Inflammatory macrophage (primary cell): ENCODE measurements at regions not wholly inside any gene's neighbourhood (a gene's known extent, or its start where the extent isn't known, plus 50 kb on each side); places are given as distances from the start of the nearest gene placed in this dataset.
"Not testable (repeated sequence)": the region's sequence is repeated elsewhere in the genome, so short reads cannot be mapped to it uniquely, and the experiment has no call there.

Experiments used
- DNase-seq, 2 donors: peaks; one replicate each; pipeline ENCODE4 v3.0.0-alpha.2; 2020 to 2022

DNA sequence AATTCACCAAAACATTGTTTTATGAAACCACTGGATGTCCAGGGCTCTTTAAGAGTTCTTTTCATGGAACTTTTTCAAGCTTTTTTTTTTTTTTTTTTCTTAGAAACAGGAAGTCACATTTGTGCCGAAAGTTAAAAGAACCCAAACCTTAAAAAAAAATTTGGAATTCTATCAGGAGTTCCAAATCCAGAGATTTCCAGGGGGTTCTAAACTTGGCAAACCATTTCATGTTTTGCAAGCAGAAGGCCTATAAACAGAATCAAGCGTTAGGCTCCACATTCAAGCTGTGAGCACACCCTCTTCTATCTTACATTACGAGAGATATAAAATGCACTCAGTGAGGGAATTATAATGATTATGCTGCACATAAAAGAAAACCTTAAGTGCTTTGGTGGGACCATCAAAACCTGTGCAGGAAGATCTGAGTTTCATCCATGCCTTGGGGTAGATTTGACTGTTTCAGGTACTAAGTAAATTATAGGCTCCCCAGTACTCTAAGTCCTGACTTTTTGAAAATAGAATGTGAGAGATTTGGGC lies 154.8 kb upstream of the FAR2 start:
- DNase-seq, result no peak

DNA sequence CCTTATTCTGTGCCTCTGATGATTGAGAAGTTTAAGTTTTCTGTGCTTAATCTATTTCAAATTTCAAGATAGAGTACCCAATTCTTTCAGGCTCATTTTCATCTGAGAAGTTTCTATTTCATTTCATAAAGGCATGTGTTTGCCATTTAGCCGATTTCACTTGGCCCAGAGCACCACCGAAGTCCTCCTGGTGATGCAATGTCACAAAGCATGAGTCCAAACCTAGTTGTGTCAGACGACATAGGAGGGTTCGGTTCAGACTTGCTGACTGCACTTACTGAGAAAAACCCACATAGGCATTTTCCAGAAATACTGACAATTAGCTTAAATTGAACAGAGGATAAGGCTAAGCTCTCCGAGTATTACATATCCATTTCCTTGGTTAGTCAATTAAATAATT lies 152.4 kb upstream of the FAR2 start:
- no peak for DNase-seq

DNA sequence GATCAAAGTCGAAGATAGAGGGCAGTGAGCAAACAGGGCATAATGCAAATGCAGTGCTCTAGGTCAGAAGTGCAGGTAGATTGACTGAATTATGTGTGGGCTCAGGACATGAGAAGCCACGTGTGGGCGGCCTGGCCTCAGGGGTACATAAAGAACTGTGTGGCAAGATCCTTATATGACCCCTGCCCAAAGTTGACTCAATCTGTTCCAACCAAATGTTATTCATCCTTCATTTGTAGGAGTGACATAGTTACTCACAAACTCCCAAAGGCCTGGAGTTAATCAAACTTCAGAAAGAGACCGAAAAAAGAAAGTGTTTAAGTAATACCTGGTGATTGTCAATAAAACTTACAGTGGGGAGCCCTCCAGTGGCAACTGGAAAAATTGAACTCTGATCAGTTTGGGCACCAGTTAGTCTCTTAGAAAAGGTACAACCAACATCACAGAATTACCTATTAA lies 150.4 kb upstream of the FAR2 start:
- DNase-seq, result no peak

DNA sequence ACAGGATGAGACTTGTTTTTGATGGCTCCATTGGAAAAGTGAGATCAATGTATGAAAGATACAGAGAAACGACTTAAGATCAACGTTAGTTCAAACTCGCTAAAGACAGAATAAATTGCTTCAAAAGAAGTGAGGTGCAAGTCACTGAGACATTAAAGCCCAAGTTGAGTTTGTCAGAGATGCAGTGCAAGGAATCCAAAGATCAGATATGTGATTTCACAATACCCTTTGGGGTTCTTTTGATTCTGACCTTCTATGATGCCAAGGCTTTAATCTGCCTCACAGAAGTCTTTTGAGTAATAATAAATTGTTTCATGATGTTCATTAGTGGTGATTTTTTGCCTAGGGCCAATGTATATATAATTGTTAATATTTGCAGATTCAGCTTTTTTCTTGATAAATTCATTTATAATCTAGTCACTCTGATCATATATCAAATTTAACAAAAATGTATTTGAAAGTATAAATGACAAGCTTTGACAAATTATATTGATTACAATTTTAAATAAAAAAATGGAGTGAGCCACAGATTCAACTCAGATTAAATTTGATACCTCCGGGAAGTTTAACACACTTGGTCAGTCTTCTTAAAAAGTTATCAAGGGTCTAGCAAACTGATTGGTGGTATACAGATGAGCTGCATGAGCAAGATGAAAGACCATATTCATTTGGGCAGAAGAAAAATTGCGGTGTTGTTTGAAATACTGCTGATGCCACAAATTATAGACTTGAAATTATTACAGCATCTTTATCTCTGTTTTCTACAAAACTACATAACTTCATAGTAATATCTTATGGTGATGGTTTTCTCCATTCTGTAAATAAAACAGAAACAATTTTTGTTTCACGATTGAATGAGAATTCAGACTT lies 144.8 kb upstream of the FAR2 start:
- no peak for DNase-seq

DNA sequence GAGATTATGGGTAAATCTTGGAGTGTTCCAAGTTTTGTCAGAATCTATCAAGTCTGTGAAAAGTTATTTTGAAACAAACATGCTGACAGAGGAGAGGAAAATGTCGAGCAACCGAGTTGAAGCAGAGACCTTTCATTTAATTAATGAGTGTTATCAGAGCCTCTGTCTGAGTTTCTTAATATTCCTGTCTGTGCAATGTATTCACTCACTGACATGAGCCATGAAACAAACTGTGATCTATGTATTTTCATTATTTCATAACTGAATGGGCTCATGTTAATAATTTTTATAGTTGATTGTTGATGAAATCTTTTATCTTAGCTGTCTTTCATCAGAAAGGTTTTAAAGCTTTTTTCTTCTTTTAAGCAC lies 144.2 kb upstream of the FAR2 start:
- DNase-seq, result no peak

DNA sequence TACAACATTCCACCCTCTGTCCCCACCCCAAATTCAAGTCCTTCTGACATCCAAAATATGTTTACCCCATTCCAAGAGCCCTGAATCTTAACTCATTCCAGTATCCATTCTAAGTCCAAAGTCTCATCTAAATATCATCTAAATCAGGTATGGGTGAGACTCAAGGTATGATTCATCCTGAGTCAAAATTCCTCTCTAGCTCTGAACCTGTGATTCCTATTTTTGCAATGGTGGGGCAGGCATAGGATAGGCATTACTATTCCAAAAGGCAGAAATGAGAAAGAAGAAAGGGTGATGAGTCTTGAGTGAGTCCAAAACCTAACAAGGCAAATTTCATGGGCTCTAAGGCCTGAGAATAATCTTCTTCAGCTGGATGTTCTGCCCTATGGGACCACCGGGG lies 140.3 kb upstream of the FAR2 start:
- DNase-seq, result no peak

DNA sequence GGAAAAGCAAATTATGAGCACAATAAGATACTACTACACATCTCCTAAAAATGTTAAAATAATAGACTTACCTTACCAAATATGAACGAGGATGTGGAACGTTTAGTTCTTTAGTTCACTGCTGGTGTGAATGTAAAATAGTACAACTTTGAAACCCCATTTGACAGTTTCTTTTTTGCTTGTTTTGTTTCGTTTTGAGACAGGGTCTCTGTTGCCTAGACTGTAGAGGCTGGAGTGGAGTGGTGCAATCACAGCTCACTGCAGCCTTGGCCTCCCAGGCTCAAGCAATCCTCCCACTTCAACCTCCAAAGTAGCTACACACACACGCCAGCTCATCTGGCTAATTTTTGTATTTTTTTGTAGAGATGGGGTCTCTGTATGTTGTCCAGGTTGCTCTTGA lies 136.4 kb upstream of the FAR2 start:
- no peak for DNase-seq

DNA sequence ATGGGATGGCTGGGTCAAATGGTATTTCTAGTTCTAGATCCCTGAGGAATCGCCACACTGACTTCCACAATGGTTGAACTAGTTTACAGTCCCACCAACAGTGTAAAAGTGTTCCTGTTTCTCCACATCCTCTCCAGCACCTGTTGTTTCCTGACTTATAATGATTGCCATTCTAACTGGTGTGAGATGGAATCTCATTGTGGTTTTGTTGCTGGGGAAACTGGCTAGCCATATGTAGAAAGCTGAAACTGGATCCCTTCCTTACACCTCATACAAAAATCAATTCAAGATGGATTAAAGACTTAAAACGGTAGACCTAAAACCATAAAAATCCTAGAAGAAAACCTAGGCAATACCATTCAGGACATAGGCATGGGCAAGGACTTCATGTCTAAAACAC lies 131.5 kb upstream of the FAR2 start:
- DNase-seq, result not testable (repeated sequence)

DNA sequence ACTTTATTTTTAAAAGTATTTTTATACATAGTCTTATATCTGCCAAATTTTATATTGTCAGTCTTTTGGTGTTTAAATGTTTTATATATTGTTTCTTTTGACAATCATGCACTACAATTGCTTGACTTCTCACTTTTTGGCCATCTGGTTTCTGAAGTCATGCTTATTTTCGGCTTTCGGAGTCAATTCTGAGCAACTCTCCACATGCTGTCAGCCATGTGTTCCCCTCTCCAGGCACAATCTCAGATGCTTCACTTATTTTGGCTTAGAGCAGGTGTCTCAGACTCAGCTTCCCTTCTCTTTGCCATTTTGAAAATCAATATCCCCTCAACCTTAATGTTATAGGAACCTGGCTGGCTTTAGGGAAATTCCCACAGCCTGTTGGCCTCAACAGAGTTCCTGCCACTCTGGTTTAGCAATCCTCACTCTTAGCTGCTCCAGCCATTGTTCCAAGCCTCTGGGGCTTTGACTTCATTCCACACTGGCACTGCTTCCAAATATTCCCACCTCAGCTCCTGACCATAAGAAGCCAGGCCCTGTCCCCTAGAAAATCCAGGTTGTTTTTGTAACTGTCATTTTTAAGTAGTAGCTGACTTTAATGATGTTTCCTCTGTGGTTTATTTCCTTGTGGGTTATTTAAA lies 125.5 kb upstream of the FAR2 start:
- DNase-seq, result no peak

DNA sequence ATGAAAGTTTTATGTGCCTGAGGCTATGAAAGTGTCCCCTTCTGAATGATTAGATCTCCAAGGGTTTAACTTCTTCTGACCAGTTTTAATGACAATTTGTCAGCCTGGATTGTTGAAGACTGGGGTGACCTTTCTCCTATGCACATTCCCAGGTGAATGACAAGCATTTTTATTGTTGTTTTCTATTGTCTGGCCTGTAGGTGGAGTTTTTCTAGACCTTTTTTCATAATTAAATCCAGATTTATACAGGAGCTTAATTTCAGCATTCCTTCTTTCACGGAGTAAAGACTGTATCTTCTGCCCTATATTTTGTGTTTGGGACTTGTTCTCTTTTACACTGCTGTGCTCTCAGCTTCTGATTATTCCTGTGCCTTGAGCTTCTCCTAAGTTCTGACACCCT lies 125.0 kb upstream of the FAR2 start:
- no peak for DNase-seq

DNA sequence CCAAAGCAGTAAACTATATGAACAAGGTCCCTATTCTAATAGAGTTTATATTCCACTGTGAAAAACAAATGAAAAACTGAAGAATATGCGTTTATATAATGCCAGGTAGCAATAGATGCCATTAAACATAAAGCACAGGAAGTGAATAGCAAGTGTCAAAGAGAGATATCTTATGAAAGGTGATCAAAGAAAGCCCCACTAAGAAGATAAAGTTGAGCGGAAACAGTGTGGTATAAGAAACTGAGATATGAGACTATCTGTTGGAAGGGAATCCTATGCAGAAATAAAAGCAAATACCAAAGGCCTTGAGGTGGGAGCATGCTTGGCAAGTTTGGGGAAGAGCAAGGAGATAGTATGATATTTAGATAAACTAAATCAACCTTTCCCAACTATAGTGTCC lies 123.1 kb upstream of the FAR2 start:
- DNase-seq, result no peak

DNA sequence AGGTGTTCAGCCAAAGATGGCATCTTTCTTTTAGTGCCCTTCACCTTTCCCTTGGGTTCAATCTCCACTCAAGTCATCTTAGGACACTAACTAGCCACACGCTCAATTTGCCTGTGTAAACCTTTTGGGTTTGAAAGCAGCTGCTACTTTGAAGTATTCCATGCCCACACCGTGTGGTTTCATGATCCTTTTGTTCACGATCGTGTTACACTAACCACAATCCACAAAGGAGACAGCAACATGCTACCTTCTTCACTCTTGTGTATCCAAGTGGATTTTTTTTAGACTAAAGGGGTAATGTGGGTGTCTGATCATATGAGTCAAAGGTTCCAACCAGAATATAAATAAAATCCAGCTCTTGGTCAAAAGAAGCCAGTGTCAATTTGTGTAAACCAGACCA lies 122.7 kb upstream of the FAR2 start:
- no peak for DNase-seq

DNA sequence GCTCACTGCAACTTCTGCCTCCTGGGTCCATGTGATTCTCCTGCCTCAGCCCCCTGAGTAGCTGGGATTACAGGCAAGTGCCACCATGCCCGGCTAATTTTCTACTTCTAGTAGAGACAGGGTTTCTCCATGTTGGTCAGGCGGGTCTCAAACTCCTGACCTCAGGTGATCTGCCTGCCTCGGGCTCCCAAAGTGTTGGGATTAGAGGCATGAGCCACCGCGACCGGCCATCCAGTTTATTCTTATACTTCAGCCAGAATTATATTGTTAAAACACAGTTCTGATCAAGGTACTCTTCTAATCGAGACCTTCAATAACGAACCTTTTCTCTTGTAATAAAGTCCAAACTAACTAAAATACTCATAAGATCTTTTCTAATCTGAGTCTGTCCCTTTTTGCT lies 119.6 kb upstream of the FAR2 start:
- not testable (repeated sequence) for DNase-seq

DNA sequence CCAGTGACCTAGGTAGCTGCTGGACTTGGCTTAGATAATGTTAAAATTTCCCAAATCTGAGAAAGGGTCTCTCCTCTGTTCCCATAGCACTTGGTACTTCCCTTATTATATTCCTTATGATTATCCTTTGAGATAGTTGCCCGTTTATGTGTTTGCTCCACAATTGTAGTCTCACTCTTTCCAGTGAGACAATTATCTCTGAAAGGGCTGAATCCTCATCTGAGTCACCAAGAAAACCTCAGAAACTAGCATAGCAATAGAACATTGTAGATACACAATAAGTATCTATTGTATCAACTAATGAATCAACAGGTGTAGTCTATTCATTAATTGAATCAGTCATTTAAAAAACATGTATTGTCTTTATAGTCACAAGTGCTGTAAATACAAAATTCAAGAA lies 119.1 kb upstream of the FAR2 start:
- no peak for DNase-seq

DNA sequence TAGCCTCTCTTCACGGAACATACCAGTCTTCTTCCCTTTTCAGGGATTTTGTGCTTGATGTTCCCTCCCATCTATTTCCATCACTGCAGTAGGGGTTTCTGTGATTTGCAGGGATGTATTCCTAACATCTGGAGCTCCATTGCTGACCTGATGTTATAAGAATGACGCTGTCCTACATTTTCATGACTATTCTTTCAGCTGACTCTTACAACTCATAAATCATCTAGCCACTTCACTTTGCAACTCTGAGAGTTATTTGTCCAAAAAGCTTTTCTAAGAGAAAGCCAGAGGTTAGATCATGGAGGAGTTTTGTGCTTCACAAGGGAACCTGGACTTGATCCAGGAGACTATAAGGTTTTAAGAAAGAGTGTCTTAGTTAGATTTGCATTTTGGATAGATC lies 116.6 kb upstream of the FAR2 start:
- no peak for DNase-seq

DNA sequence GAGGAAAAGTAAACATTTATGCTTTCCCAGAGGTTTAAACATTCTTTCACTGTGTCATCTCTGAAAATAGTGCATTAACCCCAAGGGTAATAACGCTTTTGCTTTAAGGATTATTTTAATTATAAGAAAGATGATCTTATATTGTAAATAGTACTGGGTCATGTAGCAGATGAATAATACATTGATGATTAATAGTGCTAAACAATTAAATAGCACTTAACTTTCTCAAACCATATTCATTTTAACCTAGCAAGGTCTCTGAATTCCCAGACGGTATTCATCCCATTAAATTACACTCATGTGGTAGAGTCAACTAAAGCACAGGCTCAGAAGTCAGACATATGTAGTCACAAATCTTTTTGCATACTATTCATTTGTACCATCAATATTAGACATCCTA lies 115.6 kb upstream of the FAR2 start:
- no peak for DNase-seq

DNA sequence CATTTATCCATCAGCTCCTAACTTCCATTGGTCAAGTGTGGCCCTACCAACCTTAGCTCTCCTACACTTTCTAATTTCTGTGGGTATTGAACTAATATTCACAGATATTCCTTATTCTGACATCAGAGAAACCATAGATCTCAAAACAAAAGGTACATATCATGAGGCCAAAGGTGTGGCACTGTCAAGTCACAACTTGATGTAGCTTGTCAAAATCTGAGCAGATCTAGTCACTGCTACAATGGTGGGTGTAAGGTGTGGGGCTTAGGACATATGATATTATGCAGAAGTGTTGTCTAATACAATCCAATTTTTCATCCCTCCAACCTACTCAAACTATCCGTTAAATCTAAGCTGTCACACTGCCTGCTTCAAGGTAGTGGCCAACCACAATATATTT lies 114.0 kb upstream of the FAR2 start:
- no peak for DNase-seq

DNA sequence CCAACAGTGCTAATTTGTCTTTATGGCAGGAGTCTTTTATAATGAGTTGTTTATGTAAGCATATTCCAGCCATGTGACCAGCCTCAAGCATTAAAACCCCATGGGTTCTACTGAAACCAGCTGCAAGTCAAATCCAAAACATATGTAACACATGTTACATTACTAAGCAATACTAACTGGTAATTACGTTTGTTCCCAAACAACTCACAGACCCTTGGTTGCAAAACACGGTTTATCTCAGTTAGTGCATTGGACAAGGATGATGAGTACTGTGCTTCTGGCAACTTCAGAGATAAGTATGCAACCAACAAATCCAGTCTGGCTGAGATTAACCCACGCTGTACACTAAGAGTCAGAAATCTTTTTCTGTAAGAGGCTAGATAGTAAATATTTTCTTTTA lies 110.1 kb upstream of the FAR2 start:
- DNase-seq, result no peak

DNA sequence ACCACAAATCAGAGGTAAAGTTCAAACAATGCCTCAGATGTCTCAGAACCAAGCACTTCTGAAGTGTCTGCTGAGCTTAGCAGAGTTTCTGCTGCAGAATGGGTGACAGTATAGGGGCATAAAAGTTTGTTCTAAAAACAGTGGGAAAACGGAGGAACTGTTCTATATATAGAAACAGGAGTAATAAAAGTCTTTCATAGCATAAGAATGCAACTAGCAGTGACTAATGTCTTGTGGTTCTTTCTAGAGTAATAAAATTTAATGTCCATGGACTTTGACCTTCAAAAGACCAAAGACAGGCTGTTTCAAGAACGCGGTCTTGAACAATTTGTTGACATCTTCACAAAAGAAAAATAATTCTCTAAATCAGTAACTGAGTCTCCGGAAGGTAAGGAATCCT lies 107.5 kb upstream of the FAR2 start:
- no peak for DNase-seq

DNA sequence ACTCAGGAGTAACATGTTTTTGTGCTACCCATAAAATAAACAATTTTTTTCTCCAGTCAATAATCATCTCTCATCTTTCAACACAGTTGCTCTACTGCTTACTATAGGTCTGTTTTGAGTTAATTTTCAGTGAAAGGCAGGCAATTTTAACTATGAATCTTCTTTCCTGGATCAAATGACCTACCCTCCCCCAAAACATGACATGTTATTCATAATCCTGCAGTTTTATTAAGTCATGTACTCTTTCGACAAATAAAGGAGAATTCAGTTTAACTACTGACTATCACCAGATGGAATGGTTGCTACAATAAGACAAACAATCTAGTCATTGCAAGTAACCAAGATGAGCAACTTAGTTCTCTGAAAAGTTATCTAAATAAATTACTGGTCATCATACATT lies 106.0 kb upstream of the FAR2 start:
- DNase-seq, result no peak

DNA sequence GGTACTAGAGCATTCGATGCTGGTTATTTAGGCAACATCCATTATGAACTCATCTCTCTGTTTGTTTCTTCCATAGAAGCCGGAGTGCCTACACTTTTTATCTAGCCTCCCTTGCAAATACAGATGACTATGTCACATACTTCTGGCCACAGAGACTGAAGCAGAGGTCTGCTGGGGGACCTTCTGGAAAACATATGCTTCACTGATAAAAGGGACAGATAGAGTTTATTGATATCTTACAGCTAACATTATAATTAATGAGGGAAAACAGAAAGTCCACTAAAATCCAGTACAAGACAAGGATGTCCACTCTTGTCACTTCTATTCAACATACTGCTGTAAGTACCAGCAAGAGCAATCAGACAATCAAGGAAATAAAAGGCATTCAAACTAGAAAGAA lies 104.3 kb upstream of the FAR2 start:
- no peak for DNase-seq

DNA sequence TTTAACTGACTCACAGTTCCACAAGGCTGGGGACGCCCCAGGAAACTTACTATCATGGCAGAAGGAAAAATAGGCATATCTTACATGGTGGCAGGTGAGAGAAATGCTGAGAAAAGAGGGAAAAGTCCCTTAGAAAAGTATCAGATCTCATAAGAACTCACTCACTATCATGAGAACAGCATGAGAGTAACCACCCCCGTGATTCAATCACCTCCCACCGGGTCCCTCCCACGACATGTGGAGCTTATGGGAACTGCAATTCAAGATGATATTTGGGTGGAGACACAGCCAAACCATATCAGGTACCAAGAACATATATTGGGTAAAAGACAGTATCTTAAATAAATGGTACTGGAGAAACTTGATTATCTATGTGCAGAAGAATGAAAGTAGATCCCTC lies 100.3 kb upstream of the FAR2 start:
- DNase-seq, result peak in 1 of 2 donors; percentile 29

DNA sequence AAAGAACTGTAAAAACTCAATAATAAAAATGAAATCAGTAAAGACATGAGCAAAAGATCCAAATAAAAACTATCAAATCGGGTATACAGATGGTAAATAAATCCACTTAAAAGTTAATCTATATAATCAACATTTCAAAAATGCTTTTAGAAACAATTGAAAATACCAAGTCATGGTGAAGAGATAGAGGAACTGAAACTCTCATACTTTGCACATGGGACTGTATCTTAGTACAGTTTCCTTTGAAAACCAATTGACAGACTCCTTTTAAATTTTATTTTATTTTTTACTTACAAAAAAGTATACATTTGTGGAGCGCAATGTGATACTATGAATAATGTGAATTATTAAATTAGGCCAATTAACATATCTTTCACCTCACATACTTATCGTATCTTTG lies 98.6 kb upstream of the FAR2 start:
- DNase-seq, result peak; percentile 4 to 18

DNA sequence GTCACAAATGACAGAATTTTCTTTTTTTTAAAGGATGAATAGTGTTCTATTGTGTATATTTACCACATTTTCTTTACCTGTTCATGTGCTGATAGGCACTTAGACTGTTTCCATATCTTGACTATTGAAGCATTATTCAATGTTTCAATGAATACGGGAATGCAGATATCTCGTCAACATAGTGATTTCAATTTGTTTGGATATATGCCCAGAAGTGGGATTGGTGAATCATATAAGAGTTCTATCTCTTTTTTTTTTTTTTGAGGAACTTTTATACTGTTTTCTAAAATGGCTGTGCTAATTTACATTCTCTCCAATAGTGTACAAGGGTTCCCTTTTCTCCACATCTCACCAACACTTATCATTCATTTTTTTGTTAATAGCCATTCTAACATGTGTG lies 97.9 kb upstream of the FAR2 start:
- DNase-seq, result no peak
